ENCODE measurements at regions not wholly inside any gene's neighbourhood (a gene's known extent, or its start where the extent isn't known, plus 50 kb on each side); places are given as distances from the start of the nearest gene placed in this dataset.

GRCh38 chr3:104820959-104821358 is 545.8 kb upstream of the ALCAM start:
- H3K9me3 ChIP-seq (ENCODE audit: control insufficient read depth, low read depth, low read length), result peaks cover 16% of the 10 kb centered on the region
- H3K36me3 Mint-ChIP-seq (ENCODE audit: insufficient read depth in 1 of 3, low read depth in 3 of 3), result peaks cover 36 to 53% (median 37%) of the 10 kb centered on the region in 3 experiments
- H3K27ac Mint-ChIP-seq, result no peak overlapping the region

More at GRCh38 chr3:104820959-104821358, 545.8 kb upstream of the ALCAM start:
- Histone ChIP-seq H3K4me2 (ENCODE audit: insufficient read depth, insufficient read length, low read length) (no peak overlapping the region), H3K9ac (ENCODE audit: extremely low read depth, insufficient read length, low read length) (no peak overlapping the region), H2BK5ac (ENCODE audit: insufficient read length, low read length) (no peak overlapping the region), H3K79me2 (ENCODE audit: insufficient read depth, low read length) (no peaks in the 10 kb centered on the region), H4K8ac (replicated peaks; ENCODE audit: insufficient read length, low read depth, low read length) (no peak overlapping the region), H3K4ac (ENCODE audit: low read depth, low read length) (no peak overlapping the region), H4K5ac (ENCODE audit: insufficient read length, low read depth, low read length) (no peak overlapping the region), H3K27me3 (ENCODE audit: insufficient read depth, low read length) (no peaks in the 10 kb centered on the region), H3K56ac (ENCODE audit: insufficient read length, low read depth, low read length) (no peak overlapping the region), H3K27ac (ENCODE audit: insufficient read length, low read depth, low read length) (no peak overlapping the region), H4K91ac (ENCODE audit: insufficient read length, low read depth, low read length) (no peak overlapping the region), H3K14ac (ENCODE audit: insufficient read depth, low read length) (no peak overlapping the region), H2BK15ac (ENCODE audit: low read depth, low read length) (no peak overlapping the region), H2AFZ (ENCODE audit: low read length) (no peak overlapping the region), H2BK12ac (ENCODE audit: insufficient read length, low read depth, low read length) (no peak overlapping the region), H3T11ph (ENCODE audit: low read length) (no peak overlapping the region), H3K79me1 (ENCODE audit: insufficient read depth, low read depth, low read length, poor library complexity, severe bottlenecking) (no peaks in the 10 kb centered on the region), H3K18ac (ENCODE audit: insufficient read length, low read depth, low read length) (no peak overlapping the region), H3K23me2 (ENCODE audit: insufficient read length, low read depth, low read length, poor library complexity, severe bottlenecking) (no peaks in the 10 kb centered on the region), H2AK5ac (ENCODE audit: insufficient read length, low read length) (no peak overlapping the region), H3K4me1 (ENCODE audit: insufficient read depth, low read length) (0 out of 2 replicates have a peak, but pooled peaks cover 4% of the 10 kb centered on the region), H2BK120ac (ENCODE audit: low read depth, low read length, poor library complexity, severe bottlenecking) (no peak overlapping the region), H3K23ac (ENCODE audit: insufficient read length, low read depth, low read length) (no peak overlapping the region), H2BK20ac (ENCODE audit: low read depth, low read length, poor library complexity, severe bottlenecking) (no peak overlapping the region), H4K20me1 (ENCODE audit: control insufficient read depth, insufficient read depth, insufficient read length) (no peaks in the 10 kb centered on the region)
- DNase-seq, result no peak
- TF ChIP-seq, protein P1, sequence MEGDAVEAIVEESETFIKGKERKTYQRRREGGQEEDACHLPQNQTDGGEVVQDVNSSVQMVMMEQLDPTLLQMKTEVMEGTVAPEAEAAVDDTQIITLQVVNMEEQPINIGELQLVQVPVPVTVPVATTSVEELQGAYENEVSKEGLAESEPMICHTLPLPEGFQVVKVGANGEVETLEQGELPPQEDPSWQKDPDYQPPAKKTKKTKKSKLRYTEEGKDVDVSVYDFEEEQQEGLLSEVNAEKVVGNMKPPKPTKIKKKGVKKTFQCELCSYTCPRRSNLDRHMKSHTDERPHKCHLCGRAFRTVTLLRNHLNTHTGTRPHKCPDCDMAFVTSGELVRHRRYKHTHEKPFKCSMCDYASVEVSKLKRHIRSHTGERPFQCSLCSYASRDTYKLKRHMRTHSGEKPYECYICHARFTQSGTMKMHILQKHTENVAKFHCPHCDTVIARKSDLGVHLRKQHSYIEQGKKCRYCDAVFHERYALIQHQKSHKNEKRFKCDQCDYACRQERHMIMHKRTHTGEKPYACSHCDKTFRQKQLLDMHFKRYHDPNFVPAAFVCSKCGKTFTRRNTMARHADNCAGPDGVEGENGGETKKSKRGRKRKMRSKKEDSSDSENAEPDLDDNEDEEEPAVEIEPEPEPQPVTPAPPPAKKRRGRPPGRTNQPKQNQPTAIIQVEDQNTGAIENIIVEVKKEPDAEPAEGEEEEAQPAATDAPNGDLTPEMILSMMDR (conservative IDR thresholded peaks at IDR 0.05), result no peak
- no peaks in the 10 kb centered on the region; the same call in 1 of the 2 replicates for H3K27me3 Mint-ChIP-seq (ENCODE audit: low read depth)
- H3K4me1 Mint-ChIP-seq, result peaks cover 31 to 32% of the 10 kb centered on the region in 2 experiments
- WGBS (ENCODE audit: extremely low coverage, insufficient read length, low lambda C conversion rate), result no CpG with 5 or more reads among the region's 1 CpG
- H3K4me3 Mint-ChIP-seq, result no peak overlapping the region
- H3K9me3 Mint-ChIP-seq, result peaks cover 42 to 43% of the 10 kb centered on the region in 2 experiments
